LNCAP (cell line): ENCODE measurements at regions not wholly inside any gene's neighbourhood (a gene's known extent, or its start where the extent isn't known, plus 50 kb on each side); places are given as distances from the start of the nearest gene placed in this dataset.

Source experiments
- TF ChIP-seq, protein P1 (sequence below): fragments of 450-650 bp; IDR thresholded peaks from 2 replicates; pipeline ENCODE4 v1.5.1; 2017; ENCODE audit warnings: mild to moderate bottlenecking

DNA sequence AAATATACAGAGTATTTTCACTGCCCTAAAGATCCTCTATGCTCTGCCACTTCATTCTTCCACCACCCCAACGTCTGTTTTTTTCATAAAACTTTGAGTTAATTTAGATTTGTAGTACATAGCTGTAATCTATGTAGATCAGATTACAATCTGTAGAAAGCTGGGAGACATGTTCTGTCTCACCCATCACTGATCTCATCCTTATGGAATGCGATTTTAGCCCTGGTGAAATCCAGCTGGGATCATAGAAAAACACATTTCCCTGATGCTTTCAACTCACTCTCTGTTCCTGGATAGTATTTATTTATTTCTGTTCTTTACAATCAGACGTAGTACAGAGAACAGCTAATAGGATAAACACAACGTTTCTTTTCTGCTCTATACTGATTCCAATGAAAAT, 521.0 kb downstream of the KIF20B start:
- TF ChIP-seq, protein P1, sequence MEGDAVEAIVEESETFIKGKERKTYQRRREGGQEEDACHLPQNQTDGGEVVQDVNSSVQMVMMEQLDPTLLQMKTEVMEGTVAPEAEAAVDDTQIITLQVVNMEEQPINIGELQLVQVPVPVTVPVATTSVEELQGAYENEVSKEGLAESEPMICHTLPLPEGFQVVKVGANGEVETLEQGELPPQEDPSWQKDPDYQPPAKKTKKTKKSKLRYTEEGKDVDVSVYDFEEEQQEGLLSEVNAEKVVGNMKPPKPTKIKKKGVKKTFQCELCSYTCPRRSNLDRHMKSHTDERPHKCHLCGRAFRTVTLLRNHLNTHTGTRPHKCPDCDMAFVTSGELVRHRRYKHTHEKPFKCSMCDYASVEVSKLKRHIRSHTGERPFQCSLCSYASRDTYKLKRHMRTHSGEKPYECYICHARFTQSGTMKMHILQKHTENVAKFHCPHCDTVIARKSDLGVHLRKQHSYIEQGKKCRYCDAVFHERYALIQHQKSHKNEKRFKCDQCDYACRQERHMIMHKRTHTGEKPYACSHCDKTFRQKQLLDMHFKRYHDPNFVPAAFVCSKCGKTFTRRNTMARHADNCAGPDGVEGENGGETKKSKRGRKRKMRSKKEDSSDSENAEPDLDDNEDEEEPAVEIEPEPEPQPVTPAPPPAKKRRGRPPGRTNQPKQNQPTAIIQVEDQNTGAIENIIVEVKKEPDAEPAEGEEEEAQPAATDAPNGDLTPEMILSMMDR, result no peak

DNA sequence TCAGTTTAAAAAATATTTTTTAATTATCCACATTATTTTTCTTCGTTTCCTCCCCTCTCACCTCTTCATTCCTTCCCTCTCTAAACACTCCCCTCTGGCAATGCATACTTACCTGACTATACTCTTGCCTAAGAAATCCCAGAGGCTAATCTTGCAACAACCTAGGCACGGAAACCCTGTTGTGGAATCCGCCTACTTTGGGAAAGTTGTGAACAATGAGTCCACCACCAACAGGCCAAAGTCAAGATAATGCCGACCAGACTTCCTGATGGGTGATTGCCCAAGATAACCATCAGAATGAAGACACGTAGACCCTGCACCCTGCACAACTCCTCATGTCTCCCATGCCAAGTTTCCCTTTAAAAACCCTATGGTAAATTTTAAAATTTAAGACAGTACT, 521.5 kb downstream of the KIF20B start:
- TF ChIP-seq, protein P1, result no peak

DNA sequence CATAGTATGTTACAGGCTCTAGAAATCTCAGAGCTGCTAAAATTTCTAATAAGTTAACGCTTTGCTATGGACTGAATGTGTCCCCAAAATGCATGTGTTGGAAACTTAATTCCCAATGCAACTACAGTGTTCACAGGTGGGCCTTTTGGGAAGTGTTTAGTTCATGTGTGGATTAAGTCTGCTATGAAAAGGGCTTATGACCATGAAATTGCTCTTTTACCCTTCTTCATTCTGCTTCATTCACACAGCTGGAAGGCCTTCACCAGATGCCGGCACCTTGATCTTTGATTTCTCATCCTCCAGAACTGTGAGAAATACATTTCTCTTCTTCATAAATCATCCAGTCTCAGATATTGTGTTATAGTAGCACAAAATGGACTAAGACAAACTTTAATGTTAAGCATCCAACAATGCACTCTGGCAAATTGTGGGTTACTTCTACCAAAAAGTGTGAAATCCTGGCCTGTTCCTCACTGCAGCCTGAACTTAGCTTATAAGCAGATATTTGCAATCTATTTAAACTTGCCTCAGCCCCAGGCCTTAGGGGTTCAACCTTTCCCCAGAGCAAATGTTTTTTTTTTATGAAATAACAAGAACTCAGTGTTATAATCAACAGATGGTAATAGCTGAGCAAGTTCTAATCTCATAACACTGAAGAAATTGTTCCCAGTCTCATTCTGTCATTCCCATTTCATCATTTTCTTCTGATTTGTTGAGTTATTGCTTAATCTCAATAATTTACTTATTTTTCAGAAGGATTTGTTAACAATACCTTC, 523.6 kb downstream of the KIF20B start:
- TF ChIP-seq, protein P1, result no peak

DNA sequence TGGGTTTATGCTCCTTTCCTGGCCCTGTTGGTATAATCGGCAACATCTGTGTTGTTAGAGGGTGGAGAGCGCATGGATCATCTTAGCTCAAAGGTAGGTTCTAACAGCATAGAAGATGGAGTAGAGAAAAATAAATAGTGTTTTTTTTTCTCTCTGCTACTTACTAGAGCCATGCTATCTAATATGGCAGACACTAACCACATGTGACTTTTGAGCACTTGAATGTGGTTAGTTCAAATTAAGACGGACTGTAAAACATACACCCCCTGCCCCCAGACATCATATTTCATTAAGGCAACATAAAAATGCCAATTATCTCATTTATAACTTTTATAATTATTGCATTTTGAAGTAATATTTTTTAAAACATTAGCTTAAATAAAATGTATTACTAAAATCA, 525.1 kb downstream of the KIF20B start:
- TF ChIP-seq, protein P1, result no peak

DNA sequence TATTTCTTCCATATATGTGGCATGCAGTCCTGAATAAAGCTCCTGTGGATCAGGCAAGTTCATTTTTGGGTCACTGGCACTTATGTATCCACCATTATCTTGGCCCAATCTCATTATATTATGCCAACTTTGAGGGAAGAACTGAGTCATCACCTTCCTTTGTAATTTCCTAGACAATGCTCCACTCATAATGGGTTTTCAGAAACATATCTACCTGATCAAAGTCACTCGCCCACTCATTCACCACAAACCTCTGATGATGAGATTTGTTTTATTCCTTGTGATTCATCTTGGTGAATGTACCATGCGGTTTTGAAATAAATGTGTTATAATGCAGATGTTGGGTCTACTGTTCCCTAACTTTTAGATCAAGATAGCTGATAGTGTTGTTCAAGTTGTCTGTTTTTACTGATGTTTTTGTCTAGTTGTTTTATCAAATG, 525.8 kb downstream of the KIF20B start:
- TF ChIP-seq, protein P1, result no peak

DNA sequence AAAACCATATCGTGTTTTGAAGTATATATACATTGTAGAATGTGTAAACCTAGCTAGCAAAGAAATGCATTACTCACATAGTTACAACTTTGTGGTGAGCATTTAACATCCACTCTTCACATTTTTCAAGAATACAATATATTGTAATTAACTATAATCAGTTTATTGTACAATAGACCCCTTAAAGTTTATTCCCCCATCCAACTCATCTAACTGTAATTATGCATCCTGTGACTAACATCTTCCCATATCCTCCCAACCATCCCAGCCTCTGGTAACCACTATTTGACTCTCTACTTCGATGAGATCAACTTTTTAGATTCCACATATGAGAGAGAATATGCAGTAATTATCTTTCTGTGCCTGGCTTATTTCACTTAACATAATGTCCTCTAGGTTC, 526.4 kb downstream of the KIF20B start:
- TF ChIP-seq, protein P1, result no peak

DNA sequence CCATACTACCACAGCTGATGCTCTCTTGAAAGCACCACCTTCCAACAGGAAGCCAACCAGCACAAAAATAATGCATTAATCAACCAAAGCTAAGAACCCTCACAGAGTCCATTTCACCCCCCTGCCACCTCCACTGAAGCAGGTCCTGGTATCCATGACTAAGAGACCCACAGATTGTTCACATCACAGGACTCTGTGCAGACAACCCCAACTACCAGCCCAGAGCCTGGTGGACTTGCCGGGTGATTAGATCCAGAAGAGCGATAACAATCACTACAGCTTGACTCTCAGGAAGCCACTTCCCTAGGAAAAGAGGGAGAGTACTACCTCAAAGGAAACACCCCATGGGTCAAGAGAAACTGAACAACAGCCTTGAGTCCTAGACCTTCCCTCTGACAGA, 528.1 kb downstream of the KIF20B start:
- TF ChIP-seq, protein P1, result no peak

DNA sequence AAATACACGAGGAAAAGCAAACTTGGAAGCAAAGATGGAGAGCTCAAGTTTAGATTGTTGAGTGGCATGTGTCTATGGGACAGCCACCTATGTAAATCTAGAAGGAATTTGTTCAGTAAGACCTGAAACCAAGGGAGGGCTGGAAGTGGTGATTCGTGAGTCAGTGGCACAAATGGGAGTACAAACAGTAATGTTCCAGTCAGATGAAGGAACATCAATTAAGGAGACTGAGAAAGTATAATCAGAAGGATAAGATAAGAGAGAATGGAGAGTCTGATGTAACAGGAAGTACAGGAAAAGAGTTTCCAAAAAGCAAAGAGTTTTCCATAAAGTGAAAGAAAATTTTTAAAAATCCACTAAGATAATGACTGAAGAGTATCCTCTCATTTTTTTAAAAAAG, 544.2 kb downstream of the KIF20B start:
- TF ChIP-seq, protein P1, result no peak
